GM12878 (cell line): ENCODE measurements at regions not wholly inside any gene's neighbourhood (a gene's known extent, or its start where the extent isn't known, plus 50 kb on each side); places are given as distances from the start of the nearest gene placed in this dataset.

ENCODE experiments used
- ATF2 ChIP-seq: IDR thresholded peaks from 2 replicates; pipeline ENCODE4 v1.6.1; 2012; ENCODE audit warnings: low read length, inconsistent platforms
- EGR1 ChIP-seq, 2 experiments: IDR thresholded peaks; 1 replicate in 1 of 2; 2 replicates in 1 of 2; pipeline ENCODE4 v1.6.1; 2011 to 2012; ENCODE audit warnings: low read depth in 2 of 2, low read length in 2 of 2, borderline replicate concordance in 1 of 2, mild to moderate bottlenecking in 1 of 2, moderate library complexity in 1 of 2
- EP300 ChIP-seq, 2 experiments: fragments of 150-350 bp in 1 of 2; IDR thresholded peaks; 2 replicates each; pipeline ENCODE4 v1.6.1; 2011 to 2012; ENCODE audit warnings: low read depth in 2 of 2, low read length in 2 of 2, borderline replicate concordance in 1 of 2, improper control_type of control experiment in 1 of 2, inconsistent platforms in 1 of 2; ENCODE audit not compliant: control insufficient read depth in 1 of 2
- EZH2 ChIP-seq: IDR thresholded peaks from 2 replicates; pipeline ENCODE4 v1.6.1; 2012; ENCODE audit warnings: low read depth, mild to moderate bottlenecking, control low read depth, inconsistent platforms, low read length, borderline replicate concordance; ENCODE audit not compliant: control insufficient read depth
- JUND ChIP-seq: IDR thresholded peaks from 2 replicates; pipeline ENCODE4 v1.6.1; 2012; ENCODE audit warnings: low read depth, mild to moderate bottlenecking, low read length, improper control_type of control experiment, moderate library complexity
- NFYB ChIP-seq: IDR thresholded peaks from 2 replicates; pipeline ENCODE4 v1.6.1; 2011; ENCODE audit warnings: low read depth, mild to moderate bottlenecking, low read length, improper control_type of control experiment, moderate library complexity; ENCODE audit not compliant: insufficient read depth
- POLR2A ChIP-seq: IDR thresholded peaks from 2 replicates; pipeline ENCODE4 v1.6.1; 2011; ENCODE audit warnings: low read depth, mild to moderate bottlenecking, low read length
- POLR2AphosphoS2 ChIP-seq: IDR thresholded peaks from 2 replicates; pipeline ENCODE4 v1.6.1; 2011; ENCODE audit warnings: low read depth, mild to moderate bottlenecking, low read length, improper control_type of control experiment, moderate library complexity
- RAD21 ChIP-seq: IDR thresholded peaks from 2 replicates; pipeline ENCODE4 v1.6.1; 2011; ENCODE audit warnings: mild to moderate bottlenecking, low read depth, low read length, moderate library complexity; ENCODE audit not compliant: insufficient read depth
- RELA ChIP-seq: fragments of 450-650 bp; IDR thresholded peaks from 2 replicates; pipeline ENCODE4 v1.8.0; 2014; ENCODE audit warnings: borderline replicate concordance; ENCODE audit not compliant: partially characterized antibody
- ZBTB4 ChIP-seq: fragments of 450-650 bp; formaldehyde crosslinking; IDR thresholded peaks from 2 replicates; pipeline ENCODE4 v1.4.0; 2022; ENCODE audit warnings: mild to moderate bottlenecking, moderate library complexity
- TF ChIP-seq, protein P1 (sequence below): IDR thresholded peaks from 2 replicates; pipeline ENCODE4 v1.6.1; 2011; ENCODE audit warnings: low read depth, low read length, improper control_type of control experiment, borderline replicate concordance

DNA sequence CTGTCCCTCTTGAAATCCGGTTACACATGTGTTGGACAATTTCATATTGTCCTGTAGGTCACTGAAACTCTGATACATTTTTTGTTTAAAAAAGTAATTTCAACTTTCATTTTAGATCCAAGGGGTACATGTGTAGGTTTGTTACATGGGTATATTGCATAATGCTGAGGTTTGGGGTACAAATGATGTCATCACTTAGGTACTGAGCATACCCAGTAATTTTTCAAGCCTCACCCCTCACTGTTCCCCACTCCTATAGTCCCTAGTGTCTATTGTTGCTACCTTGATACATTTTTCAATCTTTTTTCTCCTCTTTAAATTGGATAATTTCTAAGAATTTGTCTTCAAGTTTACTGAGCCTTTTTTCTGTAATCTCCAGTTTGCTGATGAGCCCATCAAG, 483.0 kb downstream of the DHX35 start:
- TF ChIP-seq EP300 (IDR thresholded peaks at IDR 0.05; ENCODE audit: borderline replicate concordance in 1 of 2, control insufficient read depth in 1 of 2, low read depth in 2 of 2, low read length in 2 of 2) (no peak), EGR1 (IDR thresholded peaks at IDR 0.05; ENCODE audit: borderline replicate concordance in 1 of 2, low read depth in 2 of 2, low read length in 2 of 2) (no peak), POLR2A (no peak), POLR2AphosphoS2 (no peak), EZH2 (no peak), ATF2 (no peak), NFYB (no peak), ZBTB4 (CRISPR knock-in tag) (no peak), RELA (no peak), JUND (no peak), RAD21 (no peak)
- TF ChIP-seq, protein P1, sequence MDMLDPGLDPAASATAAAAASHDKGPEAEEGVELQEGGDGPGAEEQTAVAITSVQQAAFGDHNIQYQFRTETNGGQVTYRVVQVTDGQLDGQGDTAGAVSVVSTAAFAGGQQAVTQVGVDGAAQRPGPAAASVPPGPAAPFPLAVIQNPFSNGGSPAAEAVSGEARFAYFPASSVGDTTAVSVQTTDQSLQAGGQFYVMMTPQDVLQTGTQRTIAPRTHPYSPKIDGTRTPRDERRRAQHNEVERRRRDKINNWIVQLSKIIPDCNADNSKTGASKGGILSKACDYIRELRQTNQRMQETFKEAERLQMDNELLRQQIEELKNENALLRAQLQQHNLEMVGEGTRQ: no peak
